HG03066 (cell line): ENCODE measurements at regions not wholly inside any gene's neighbourhood (a gene's known extent, or its start where the extent isn't known, plus 50 kb on each side); places are given as distances from the start of the nearest gene placed in this dataset.

Source experiments
- ATAC-seq: cut with Tn5 transposase; IDR thresholded peaks from one replicate; pipeline ENCODE4 v1.9.1; 2021; ENCODE audit warnings: low read depth; ENCODE audit not compliant: unreplicated experiment

DNA sequence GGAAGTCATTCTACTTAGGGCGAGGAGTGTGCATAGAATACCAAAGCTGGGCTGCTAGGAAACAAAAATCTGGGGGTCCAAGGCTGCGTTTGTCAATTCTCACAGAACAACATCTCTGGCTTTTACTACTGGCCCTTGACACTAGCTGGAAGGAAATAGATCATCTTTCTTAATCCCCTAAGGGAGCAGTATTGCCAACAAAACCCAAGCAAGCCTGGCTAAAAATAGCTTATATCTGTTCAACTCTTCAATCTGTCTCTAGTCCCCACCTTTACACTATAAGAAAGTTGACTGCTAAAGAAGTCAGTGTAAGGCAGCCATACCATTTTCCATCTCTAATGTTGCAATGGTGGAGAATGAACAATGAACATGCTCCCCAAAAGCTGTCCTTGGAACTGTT lies 107.8 kb upstream of the SPRY2 start:
- ATAC-seq = no peak

DNA sequence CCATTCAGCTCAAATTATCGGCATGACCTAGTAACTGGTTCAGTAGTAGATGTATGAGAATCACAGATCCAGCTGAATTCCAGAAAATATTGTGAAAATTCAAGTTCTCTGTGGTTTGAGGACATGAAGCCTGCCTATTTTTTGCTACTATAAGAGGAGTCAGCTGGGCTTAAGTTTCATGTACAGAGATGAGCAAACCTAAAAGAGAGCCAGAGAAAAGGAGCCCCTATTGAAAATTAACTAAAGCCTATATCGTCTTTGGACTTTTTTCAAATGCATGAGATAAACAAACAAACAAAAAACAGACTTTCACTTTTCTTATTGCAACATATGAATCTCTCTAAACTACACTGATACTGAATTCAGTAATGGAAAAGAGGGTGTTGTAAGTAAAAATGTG lies 106.8 kb upstream of the SPRY2 start:
- no peak for ATAC-seq

DNA sequence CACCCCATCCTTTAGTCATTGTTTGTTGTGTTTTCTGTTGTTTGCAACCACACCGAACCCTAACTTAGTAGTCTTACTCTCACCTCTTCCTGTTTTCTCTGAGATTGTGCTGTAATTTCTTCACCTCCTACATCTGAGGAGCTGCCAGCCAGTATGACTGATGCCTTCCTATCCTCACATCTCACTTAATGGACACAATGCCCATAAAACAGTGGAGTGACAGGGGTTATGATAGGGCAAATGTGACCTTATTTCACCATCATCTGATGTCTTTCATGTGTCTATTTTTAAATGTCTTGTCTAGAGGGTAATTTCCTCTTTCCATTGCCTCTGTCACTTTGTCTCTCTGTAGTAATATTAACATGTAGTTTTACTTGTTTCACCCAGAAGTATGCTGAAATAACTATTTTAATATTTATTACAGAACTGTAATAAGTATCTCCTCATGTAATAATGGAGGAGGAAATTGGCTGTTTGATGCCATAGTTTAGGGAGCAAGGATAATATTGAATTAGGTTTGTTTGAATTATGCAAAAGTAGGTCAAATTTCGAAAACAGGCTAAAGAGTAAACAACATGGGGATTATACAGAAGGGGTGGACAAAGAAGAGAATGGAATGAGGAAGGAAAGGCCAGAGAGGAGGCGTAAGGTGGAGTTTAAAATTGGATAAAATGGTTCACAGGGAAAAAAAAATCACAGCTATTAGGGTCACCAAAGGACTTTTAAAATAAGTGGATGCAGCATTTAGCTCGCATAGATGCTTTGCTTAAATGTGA lies 103.5 kb upstream of the SPRY2 start:
- no peak for ATAC-seq

DNA sequence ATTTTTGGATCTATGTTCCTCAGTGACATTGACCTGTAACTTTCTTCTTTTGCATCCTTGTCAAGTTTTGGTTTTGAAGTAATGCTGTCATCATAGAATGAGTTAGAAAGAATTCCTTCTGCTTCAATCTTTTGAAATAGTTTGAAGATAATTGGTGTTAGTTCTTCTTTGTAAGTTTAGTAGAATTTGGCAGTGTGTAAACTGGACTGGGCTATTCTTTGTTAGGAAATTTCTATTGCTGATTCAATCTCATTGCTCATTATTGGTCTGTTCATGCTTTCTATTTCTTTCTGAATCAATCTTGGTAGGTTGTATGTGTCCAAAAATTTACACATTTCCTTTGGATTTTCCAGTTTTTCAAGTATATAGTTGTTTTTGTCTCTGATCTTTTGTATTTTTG lies 101.7 kb upstream of the SPRY2 start:
- ATAC-seq = no peak

DNA sequence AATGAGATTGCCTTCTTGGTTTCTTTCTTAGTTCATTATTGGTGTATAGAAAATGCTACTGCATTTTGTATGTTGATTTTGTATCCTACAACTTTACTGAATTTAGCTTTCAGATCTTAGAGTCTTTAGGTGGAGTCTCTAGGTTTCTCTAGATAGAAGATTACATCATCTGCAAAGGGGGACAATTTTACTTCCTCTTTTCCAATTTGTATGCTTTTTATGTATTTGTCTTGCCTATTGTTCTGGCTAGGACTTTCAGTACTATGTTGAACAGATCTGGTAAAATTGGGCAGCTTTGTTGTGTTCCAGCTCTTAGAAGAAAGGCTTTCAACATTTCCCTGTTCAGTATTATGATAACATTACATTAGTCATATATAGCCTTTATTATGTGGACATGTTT lies 101.0 kb upstream of the SPRY2 start:
- peak; percentile 62 for ATAC-seq

DNA sequence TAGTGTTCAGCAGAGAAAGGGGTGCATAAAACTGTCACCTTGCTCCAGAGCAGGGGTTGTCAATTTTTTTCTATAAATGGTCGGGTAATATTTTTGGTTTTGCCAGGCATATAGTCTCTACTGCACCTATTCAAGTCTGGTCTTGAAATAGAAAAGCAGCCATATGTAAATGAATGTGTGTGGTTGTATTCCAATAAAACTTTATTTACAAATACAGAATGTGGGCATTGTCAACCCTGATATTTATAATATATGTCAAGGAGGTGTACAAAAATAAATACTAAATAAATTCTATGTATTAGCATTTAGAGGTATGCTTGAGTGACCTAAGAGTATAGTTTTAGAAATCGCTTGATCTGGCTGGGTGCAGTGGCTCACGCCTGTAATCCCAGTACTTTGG lies 97.6 kb upstream of the SPRY2 start:
- ATAC-seq = no peak

DNA sequence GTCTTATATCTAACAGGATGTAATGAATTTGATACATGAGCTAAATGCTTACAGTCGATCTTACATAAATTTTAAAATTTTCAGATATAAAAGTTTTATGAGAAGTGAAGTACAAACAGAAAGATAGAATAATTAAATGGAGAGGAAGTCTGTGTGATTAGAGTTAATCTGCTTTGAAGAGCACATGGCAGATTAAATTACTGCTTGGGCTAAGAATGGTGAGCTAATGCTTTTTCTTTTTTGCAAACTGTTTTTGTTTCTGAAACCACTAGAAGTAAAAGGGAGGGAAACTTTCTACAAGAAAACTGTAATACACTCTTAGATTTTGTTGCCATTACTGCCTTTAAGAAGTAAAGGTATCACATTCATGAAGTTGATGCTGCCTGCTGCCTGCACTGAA lies 96.3 kb upstream of the SPRY2 start:
- no peak for ATAC-seq

DNA sequence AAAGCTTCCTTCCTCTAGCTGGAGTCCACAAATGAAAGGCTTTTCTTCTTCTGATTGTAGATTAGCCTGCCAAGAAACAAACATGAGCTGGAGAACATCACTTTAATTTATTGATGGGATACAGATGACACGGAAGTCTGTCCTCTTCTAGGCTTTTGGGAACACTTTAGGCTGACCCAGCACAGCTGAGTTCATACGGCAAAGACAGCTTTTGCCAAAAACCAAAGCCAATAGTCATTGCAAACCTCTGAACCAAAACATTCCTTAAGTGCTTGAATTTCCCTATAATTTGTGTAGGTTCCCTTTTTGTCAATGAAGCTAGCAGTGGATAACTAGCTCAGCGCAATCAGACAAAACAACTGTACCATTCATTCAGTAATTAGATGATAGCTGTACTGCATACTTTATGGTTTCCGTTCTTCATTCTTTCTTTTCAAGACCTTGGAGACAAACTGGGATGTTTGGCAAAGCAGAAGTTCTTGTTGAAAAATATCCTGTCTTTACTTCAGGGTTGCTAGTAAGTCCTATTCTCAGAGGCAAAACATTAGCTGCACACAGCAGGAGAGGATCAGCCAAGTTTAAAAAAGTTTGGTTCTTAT lies 95.7 kb upstream of the SPRY2 start:
- no peak for ATAC-seq

DNA sequence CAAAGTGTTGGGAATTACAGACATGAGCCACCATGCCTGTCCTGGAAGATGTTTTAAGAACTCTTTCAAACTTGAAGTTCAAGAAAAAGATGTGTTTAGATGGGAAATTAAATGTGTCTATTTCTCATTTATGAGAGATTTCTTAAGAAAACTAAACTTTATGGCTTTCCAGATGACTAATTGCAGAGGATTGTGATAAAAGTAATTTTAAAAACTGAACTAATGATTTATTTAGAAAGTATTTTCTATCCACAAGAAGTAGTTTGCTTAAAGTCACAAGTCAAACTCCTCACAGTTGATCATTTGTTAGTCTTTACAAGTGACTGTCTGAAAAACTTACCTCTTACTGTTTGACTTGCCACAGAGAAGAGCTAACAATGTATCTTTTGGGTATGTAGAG lies 89.6 kb upstream of the SPRY2 start:
- no peak for ATAC-seq

DNA sequence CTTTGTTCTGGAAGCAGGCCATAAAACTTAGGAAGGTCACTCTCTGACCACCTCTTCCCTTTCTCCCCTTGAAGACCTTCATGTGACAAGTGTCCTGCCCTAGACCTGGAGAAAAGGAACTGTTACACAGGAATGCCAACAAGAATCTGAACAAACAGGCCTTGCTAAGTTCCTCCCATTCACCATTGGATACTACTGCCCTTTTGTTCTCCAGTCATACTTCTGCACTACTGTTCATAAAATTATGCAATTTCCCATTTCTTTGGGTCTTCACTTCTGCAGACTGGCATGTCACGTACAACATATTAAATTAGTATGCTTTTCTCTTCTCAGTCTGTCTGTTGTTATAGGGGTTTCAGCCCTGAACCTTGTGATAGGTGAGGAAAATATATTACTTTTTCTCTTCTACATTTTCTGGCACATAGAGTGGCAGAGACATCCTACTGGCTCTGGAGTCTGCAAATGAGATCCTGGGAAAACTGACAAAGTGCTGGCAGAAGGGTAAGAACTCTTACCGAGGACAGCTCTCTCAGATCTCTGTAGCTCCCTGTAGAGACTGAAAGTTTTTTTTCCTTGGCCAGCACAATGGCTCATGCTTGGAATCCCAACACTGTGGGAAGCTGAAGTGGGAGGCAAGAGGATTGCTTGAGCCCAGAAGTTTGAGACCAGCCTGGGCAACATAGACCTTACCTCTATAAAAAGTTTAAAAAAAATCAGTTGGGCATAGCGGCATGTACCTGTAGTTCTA lies 87.6 kb upstream of the SPRY2 start:
- ATAC-seq = no peak

DNA sequence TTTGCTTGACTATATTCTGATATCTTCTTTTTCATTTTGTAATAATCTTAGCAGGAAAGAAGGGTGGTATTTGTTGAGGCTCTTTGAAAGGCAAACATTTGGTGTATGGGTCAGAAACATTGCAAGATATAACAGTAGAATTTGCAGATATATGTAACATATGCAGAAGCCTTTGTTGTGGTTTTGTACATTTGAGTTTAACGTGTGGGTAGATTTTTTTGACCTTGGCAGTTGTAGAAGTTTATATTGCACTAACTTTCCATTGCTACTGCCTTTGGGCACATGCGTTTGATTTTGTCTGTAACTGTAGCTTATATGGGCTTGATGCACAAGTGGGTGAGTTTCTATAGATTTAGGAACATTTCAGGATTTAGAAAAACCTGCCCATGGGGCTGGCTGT lies 78.5 kb upstream of the SPRY2 start:
- ATAC-seq = no peak

DNA sequence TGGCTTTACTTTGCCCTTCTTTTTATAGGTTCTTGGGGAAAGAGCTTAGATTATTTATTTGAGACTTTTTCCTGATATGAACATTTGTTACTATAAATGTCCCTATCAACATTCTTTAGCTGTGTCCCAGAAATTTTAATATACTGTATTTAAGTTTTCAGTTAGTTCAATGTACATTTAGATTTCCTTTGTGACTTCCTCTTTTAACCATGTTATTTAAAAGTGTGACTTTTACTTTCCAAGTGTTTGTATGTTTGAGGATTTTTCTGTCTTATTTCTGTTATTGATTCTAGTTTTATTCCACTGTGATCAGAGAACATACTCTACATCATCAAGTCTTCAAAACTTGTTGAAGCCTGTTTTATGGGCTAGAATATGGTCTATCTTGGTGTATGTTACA lies 72.7 kb upstream of the SPRY2 start:
- no peak for ATAC-seq

DNA sequence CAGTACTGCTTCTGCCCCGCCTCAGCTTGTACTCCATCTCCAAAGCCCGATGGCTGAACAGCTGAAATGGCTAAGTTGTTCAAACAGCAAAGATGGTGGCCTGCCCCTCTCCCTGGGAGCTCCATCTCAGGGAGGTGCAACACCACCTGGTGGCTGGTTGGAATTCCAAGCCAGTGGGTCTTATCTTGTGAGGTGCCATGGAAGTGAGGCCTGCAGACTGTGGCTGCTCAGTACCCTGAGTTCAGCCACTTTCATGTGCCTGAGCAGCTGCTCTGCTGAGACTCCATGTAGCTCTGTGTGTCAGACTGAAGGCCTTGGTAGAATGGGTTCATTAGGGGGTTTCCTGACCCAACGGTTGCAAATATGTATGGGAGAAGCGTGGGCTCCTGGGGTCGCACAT lies 67.3 kb upstream of the SPRY2 start:
- ATAC-seq = no peak

DNA sequence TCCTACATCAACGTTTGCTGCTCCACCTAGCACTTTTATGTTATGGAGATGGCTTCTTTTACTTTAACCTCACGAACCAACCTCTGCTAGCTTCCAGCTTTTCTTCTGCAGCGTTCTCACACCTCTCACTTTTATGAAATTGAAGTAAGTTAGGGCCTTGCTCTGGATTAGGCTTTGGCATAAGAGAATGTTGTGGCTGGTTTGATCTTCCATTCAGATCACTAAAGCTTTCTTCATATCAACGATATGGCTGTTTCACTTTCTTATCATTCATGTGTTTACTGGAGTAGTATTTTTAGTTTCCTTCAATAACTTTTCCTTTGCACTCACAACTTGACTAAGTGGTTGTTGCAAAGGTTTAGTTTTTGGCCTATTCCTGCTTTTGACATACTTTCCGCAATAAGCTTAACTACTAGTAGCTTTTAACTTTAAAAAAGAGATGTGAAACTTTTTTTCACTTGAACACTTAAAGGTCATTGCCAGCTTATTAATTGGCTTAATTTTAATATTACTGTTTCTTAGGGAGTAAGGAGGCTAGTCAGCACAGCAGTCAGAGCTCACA lies 60.0 kb upstream of the SPRY2 start:
- ATAC-seq = no peak

DNA sequence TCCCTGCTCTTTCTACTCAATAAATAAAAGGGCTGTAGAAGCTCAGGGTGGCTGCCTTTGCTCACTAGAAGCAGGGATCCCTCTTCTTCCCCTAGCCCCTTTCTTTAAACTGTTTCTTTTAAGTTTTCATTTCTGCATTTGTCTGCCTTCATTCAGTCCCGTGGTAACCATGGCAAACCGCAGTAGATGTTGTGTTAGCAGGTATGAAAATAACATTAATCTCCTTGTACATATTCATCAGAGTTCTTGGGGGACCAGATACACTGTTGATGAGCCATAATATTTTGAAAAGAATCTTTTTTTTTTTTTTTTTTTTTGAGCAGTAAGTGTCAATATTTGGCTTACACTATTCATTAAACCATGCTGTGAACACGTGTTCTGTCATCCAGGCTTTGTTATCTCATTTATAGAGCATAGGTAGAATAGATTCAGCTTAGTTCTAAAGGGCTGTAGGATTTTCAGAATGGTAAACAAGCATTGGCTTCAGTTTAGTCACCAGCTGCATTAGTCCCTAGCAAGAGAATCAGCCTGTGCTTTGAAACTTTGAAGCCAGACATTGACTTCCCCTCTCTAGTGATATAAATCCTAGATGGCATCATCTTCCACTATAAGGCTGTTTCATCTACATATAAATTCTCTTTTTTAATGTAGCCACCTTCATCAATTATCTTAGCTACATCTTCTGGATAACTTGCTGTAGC lies 59.4 kb upstream of the SPRY2 start:
- ATAC-seq = peak; percentile 34

DNA sequence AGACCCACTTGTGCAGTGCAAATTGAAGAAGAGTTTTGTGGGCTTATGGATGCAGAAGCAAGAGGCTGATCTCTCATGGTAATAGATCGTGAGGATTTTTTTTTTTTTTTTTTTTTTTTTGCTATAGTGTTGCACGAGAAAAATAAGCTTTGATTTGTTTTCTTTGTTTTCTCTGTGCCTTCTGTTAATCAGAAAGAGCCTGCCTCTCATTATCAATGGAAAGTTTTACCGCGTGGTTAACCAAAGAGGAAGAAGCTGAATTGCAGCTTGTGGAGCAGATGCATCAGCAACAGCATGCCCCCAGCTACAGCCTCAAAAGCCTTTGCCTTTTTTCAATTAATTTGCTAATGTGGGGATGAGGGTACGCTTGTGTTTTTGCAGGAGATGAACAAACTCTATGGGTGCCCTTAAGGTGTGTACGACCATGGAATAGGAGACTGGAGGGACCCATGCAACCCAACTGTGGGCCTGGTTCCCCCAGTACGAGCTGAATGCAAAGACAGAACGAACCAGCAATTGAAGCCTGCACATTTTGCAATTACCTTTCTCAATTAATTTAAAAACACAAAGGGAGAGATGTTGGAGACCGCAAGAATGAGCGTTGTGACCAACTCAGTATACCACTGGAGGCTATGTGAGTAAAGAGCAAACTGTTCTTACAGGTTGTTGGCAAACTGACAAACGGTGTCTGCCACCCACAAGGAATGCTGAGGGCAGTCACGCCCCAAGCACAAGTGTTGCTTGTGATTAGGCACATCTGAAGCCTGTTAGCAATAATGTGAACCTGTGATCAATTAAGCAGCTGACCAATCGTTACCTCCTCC lies 58.6 kb upstream of the SPRY2 start:
- ATAC-seq = peak; percentile 61
